Hepatocyte (in vitro differentiated cells): ENCODE measurements at regions not wholly inside any gene's neighbourhood (a gene's known extent, or its start where the extent isn't known, plus 50 kb on each side); places are given as distances from the start of the nearest gene placed in this dataset.

Experiments used
- EZH2 ChIP-seq: fragments of 200-600 bp; sonication (generic); IDR thresholded peaks from 2 replicates; pipeline ENCODE4 v1.6.1; 2016; ENCODE audit warnings: antibody characterized with exemption, mild to moderate bottlenecking, borderline replicate concordance
- EZH2phosphoT487 ChIP-seq: fragments of 200-600 bp; sonication (generic); IDR thresholded peaks from one replicate; pipeline ENCODE4 v1.6.1; 2018; ENCODE audit warnings: antibody characterized with exemption, mild to moderate bottlenecking, low read depth, moderate library complexity; ENCODE audit not compliant: unreplicated experiment, severe bottlenecking
- TF ChIP-seq, protein P1 (sequence below): fragments of 200-600 bp; sonication (generic); IDR thresholded peaks from 2 replicates; pipeline ENCODE4 v1.5.1; 2016; ENCODE audit warnings: antibody characterized with exemption, mild to moderate bottlenecking; ENCODE audit not compliant: poor library complexity

DNA sequence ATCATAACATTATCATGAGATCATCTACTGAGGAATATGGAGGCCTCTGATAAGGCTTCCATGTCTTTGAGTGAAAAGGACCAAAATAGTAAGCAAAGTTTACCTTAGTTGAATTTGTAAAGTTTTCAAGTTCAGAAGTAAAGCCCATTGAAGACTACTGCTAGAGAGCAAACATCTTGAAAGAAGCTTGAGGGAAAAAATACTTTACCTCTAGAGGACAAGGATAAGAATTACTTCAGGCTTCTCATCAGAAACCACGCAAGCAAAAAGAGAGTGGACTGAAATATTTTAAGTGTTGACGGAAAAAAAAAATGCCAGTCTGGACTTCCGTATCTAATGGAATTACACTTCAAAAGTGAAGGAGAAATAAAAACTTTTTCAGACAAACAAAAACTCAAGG is 114.3 kb downstream of the MPP7 start:
- TF ChIP-seq EZH2 (no peak), EZH2phosphoT487 (no peak)
- TF ChIP-seq, protein P1, sequence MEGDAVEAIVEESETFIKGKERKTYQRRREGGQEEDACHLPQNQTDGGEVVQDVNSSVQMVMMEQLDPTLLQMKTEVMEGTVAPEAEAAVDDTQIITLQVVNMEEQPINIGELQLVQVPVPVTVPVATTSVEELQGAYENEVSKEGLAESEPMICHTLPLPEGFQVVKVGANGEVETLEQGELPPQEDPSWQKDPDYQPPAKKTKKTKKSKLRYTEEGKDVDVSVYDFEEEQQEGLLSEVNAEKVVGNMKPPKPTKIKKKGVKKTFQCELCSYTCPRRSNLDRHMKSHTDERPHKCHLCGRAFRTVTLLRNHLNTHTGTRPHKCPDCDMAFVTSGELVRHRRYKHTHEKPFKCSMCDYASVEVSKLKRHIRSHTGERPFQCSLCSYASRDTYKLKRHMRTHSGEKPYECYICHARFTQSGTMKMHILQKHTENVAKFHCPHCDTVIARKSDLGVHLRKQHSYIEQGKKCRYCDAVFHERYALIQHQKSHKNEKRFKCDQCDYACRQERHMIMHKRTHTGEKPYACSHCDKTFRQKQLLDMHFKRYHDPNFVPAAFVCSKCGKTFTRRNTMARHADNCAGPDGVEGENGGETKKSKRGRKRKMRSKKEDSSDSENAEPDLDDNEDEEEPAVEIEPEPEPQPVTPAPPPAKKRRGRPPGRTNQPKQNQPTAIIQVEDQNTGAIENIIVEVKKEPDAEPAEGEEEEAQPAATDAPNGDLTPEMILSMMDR = no peak
